GM23248 (cell line): ENCODE measurements at regions not wholly inside any gene's neighbourhood (a gene's known extent, or its start where the extent isn't known, plus 50 kb on each side); places are given as distances from the start of the nearest gene placed in this dataset.

ENCODE experiments used
- EZH2 ChIP-seq: fragments of 200-600 bp; sonication (generic); IDR thresholded peaks from 2 replicates; pipeline ENCODE4 v1.6.1; 2018; ENCODE audit warnings: antibody characterized with exemption, mild to moderate bottlenecking; ENCODE audit not compliant: insufficient read depth, poor library complexity, severe bottlenecking
- EZH2phosphoT487 ChIP-seq: fragments of 200-600 bp; sonication (generic); IDR thresholded peaks from 2 replicates; pipeline ENCODE4 v1.6.1; 2018; ENCODE audit warnings: antibody characterized with exemption, moderate library complexity, mild to moderate bottlenecking, low read depth; ENCODE audit not compliant: insufficient read depth

DNA sequence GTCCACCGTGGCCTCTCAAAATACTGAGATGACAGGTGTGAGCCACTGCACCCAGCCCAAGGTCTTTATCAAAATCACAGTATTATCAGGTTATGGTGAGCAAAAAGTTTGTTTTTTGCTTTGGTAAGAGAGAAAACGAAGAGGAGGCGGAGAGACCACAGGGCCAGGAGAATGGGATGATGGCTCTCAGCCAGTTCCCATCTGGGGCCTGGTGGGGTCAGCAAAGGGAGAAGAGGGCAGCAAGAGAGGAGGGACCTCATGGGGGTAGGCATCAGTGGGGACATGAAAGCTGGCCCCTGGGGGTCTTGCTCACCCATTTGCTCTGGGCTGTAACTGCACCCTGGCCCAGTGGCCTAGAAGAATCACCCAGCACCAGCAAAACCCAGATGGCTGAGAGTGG lies 190.2 kb downstream of the SHANK2 start:
- TF ChIP-seq EZH2, result no peak
- TF ChIP-seq EZH2phosphoT487, result no peak
